H9 (cell line): ENCODE measurements at regions not wholly inside any gene's neighbourhood (a gene's known extent, or its start where the extent isn't known, plus 50 kb on each side); places are given as distances from the start of the nearest gene placed in this dataset.

Experiments
- DNase-seq: peaks from one replicate; pipeline ENCODE4 v3.0.0-alpha.2; 2017
- H2AFZ ChIP-seq: one replicate; pipeline ENCODE4 v1.6.1; 2013; ENCODE audit warnings: mild to moderate bottlenecking, low read length, control low read depth, moderate library complexity
- H2AK5ac ChIP-seq: 2 replicates; pipeline ENCODE4 v1.6.1; 2013; ENCODE audit warnings: low read length, control low read depth, mixed read lengths; ENCODE audit not compliant: insufficient read length
- H2BK120ac ChIP-seq: one replicate; pipeline ENCODE4 v1.6.1; 2013; ENCODE audit warnings: low read depth, mild to moderate bottlenecking, low read length, control low read depth, inconsistent platforms; ENCODE audit not compliant: poor library complexity, severe bottlenecking
- H2BK12ac ChIP-seq: 2 replicates; pipeline ENCODE4 v1.6.1; 2013; ENCODE audit warnings: low read length, control low read depth, mixed read lengths, low read depth; ENCODE audit not compliant: insufficient read length
- H2BK15ac ChIP-seq: 2 replicates; pipeline ENCODE4 v1.6.1; 2013; ENCODE audit warnings: low read depth, low read length, control low read depth
- H2BK20ac ChIP-seq: one replicate; pipeline ENCODE4 v1.6.1; 2013; ENCODE audit warnings: low read depth, mild to moderate bottlenecking, low read length, control low read depth, inconsistent platforms; ENCODE audit not compliant: poor library complexity, severe bottlenecking
- H2BK5ac ChIP-seq: 2 replicates; pipeline ENCODE4 v1.6.1; 2013; ENCODE audit warnings: low read length, control low read depth, mixed read lengths; ENCODE audit not compliant: insufficient read length
- H3K14ac ChIP-seq: 2 replicates; pipeline ENCODE4 v1.6.1; 2013; ENCODE audit warnings: low read length, control low read depth; ENCODE audit not compliant: insufficient read depth
- H3K18ac ChIP-seq: 2 replicates; pipeline ENCODE4 v1.6.1; 2013; ENCODE audit warnings: low read depth, mild to moderate bottlenecking, mixed read lengths, low read length, control low read depth; ENCODE audit not compliant: insufficient read length
- H3K23ac ChIP-seq: 2 replicates; pipeline ENCODE4 v1.6.1; 2013; ENCODE audit warnings: low read length, control low read depth, mixed read lengths, low read depth; ENCODE audit not compliant: insufficient read length
- H3K23me2 ChIP-seq: 2 replicates; pipeline ENCODE4 v1.6.1; 2013; ENCODE audit warnings: low read depth, mild to moderate bottlenecking, mixed read lengths, low read length, control low read depth; ENCODE audit not compliant: insufficient read length, poor library complexity, severe bottlenecking
- H3K27ac ChIP-seq: 2 replicates; pipeline ENCODE4 v1.5.1; 2013; ENCODE audit warnings: low read length, control low read depth, mixed read lengths, low read depth; ENCODE audit not compliant: insufficient read length
- H3K27me3 ChIP-seq: 2 replicates; pipeline ENCODE4 v1.6.1; 2013; ENCODE audit warnings: low read length, control low read depth, inconsistent platforms; ENCODE audit not compliant: insufficient read depth
- H3K4ac ChIP-seq: 2 replicates; pipeline ENCODE4 v1.6.1; 2013; ENCODE audit warnings: low read depth, mild to moderate bottlenecking, control low read depth, inconsistent platforms, low read length, moderate library complexity
- H3K4me1 ChIP-seq: 2 replicates; pipeline ENCODE4 v1.6.1; 2013; ENCODE audit warnings: low read length, control low read depth, inconsistent platforms; ENCODE audit not compliant: insufficient read depth
- H3K4me2 ChIP-seq: 2 replicates; pipeline ENCODE4 v1.6.1; 2013; ENCODE audit warnings: low read length, control low read depth, mixed read lengths; ENCODE audit not compliant: insufficient read length, insufficient read depth
- H3K56ac ChIP-seq: 2 replicates; pipeline ENCODE4 v1.6.1; 2013; ENCODE audit warnings: low read depth, mild to moderate bottlenecking, mixed read lengths, low read length, control low read depth; ENCODE audit not compliant: insufficient read length
- H3K79me1 ChIP-seq: 2 replicates; pipeline ENCODE4 v1.6.1; 2013; ENCODE audit warnings: low read depth, mild to moderate bottlenecking, moderate library complexity, low read length, control low read depth, inconsistent platforms; ENCODE audit not compliant: insufficient read depth, poor library complexity, severe bottlenecking
- H3K79me2 ChIP-seq: 2 replicates; pipeline ENCODE4 v1.6.1; 2013; ENCODE audit warnings: low read length, control low read depth, inconsistent platforms; ENCODE audit not compliant: insufficient read depth
- H3K9ac ChIP-seq: 2 replicates; pipeline ENCODE4 v1.6.1; 2013; ENCODE audit warnings: low read length, control low read depth, mixed read lengths; ENCODE audit not compliant: insufficient read length; ENCODE audit errors: extremely low read depth
- H3K9me3 ChIP-seq: one replicate; pipeline ENCODE4 v1.6.1; 2013; ENCODE audit warnings: low read depth, low read length, inconsistent platforms; ENCODE audit not compliant: control insufficient read depth
- H3T11ph ChIP-seq: one replicate; pipeline ENCODE4 v1.6.1; 2013; ENCODE audit warnings: mild to moderate bottlenecking, low read length, control low read depth, inconsistent platforms
- H4K20me1 ChIP-seq: one replicate; pipeline ENCODE4 v1.6.1; 2013; ENCODE audit not compliant: control insufficient read depth, insufficient read length, insufficient read depth
- H4K5ac ChIP-seq: 2 replicates; pipeline ENCODE4 v1.6.1; 2013; ENCODE audit warnings: low read depth, mild to moderate bottlenecking, mixed read lengths, low read length, control low read depth; ENCODE audit not compliant: insufficient read length
- H4K8ac ChIP-seq: replicated peaks from 2 replicates; pipeline ENCODE4 v1.6.1; 2013; ENCODE audit warnings: low read length, control low read depth, mixed read lengths, low read depth; ENCODE audit not compliant: insufficient read length
- H4K91ac ChIP-seq: 2 replicates; pipeline ENCODE4 v1.6.1; 2013; ENCODE audit warnings: low read depth, mild to moderate bottlenecking, moderate library complexity, mixed read lengths, low read length, control low read depth; ENCODE audit not compliant: insufficient read length
- H3K27ac Mint-ChIP-seq, 3 experiments: 2 replicates in 2 of 3; 3 replicates in 1 of 3; pipeline ENCODE4 v1.8.0; 2020 to 2021; ENCODE audit warnings: mixed read lengths in 3 of 3, mild to moderate bottlenecking in 1 of 3, moderate library complexity in 1 of 3
- H3K27me3 Mint-ChIP-seq: 2 replicates; pipeline ENCODE4 v1.8.0; 2021; ENCODE audit warnings: low read depth, mild to moderate bottlenecking, moderate library complexity, mixed read lengths
- H3K36me3 Mint-ChIP-seq, 3 experiments: 2 replicates in 2 of 3; 3 replicates in 1 of 3; pipeline ENCODE4 v1.8.0; 2020 to 2021; ENCODE audit warnings: low read depth in 3 of 3, mixed read lengths in 3 of 3; ENCODE audit not compliant: insufficient read depth in 1 of 3
- H3K4me1 Mint-ChIP-seq, 2 experiments: 2 replicates each; pipeline ENCODE4 v1.8.0; 2020; ENCODE audit warnings: mixed read lengths in 2 of 2
- H3K4me3 Mint-ChIP-seq, 2 experiments: 2 replicates in 1 of 2; 3 replicates in 1 of 2; pipeline ENCODE4 v1.8.0; 2020 to 2021; ENCODE audit warnings: mild to moderate bottlenecking in 2 of 2, mixed read lengths in 2 of 2, moderate library complexity in 1 of 2
- H3K9me3 Mint-ChIP-seq, 2 experiments: 2 replicates in 1 of 2; 3 replicates in 1 of 2; pipeline ENCODE4 v1.8.0; 2020; ENCODE audit warnings: mild to moderate bottlenecking in 2 of 2, mixed read lengths in 2 of 2, moderate library complexity in 1 of 2
- WGBS: extraction: QIAGEN DNeasy Blood & Tissue Kit; methylation state at CpG from one replicate; pipeline ENCODE4 v1.1.7; 2013; ENCODE audit warnings: missing lambda C conversion rate, low lambda C conversion rate, mixed read lengths; ENCODE audit not compliant: insufficient read length; ENCODE audit errors: extremely low coverage; 5-methylcytosine and 5-hydroxymethylcytosine counted together
- TF ChIP-seq, protein P1 (sequence below): fragments of 200-600 bp; sonication (generic); conservative IDR thresholded peaks from 3 replicates; pipeline ENCODE4 v1.8.0; 2021; ENCODE audit warnings: antibody characterized with exemption, mild to moderate bottlenecking

DNA sequence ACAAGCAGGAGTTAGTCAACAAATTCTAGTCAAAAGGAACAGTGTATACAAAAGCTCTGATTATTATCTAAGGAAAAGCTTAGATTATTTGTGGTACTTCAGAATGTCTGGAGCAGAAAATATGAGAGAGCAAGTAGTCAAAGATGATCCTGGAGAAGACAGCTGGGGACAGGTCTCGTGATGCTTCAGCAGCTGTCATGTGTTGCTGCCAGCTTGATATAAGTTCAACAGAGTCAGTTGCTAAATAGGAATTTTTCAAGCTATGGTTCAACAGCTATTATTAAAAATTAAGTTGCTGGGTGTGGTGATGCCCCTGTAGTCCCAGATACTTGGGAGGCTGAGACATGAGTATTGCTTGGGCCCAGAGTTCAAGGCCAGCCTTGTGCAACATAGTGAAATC, 240.0 kb upstream of the RHOBTB1 start:
- WGBS: no CpG with 5 or more reads among the region's 1 CpG

More for the DNA sequence above, 240.0 kb upstream of the RHOBTB1 start:
- H3K27ac ChIP-seq: no peak overlapping the region
- Mint-ChIP-seq H3K27ac (no peak overlapping the region), H3K4me1 (peaks cover 3 to 4% of the 10 kb centered on the region in 2 experiments; a peak in 3 of 4 replicates), H3K36me3 (no peaks in the 10 kb centered on the region; a peak in 1 of 7 replicates), H3K9me3 (no peaks in the 10 kb centered on the region; a peak in 1 of 5 replicates), H3K4me3 (no peak overlapping the region), H3K27me3 (no peaks in the 10 kb centered on the region)
- no peak overlapping the region for H2BK15ac ChIP-seq
- H2BK20ac ChIP-seq: no peak overlapping the region
- no peak overlapping the region for H4K5ac ChIP-seq
- no peak overlapping the region for H3T11ph ChIP-seq
- H3K9ac ChIP-seq: no peak overlapping the region
- no peak overlapping the region for H2AFZ ChIP-seq
- no peak overlapping the region for H2BK120ac ChIP-seq
- no peak overlapping the region for H3K4ac ChIP-seq
- TF ChIP-seq, protein P1, sequence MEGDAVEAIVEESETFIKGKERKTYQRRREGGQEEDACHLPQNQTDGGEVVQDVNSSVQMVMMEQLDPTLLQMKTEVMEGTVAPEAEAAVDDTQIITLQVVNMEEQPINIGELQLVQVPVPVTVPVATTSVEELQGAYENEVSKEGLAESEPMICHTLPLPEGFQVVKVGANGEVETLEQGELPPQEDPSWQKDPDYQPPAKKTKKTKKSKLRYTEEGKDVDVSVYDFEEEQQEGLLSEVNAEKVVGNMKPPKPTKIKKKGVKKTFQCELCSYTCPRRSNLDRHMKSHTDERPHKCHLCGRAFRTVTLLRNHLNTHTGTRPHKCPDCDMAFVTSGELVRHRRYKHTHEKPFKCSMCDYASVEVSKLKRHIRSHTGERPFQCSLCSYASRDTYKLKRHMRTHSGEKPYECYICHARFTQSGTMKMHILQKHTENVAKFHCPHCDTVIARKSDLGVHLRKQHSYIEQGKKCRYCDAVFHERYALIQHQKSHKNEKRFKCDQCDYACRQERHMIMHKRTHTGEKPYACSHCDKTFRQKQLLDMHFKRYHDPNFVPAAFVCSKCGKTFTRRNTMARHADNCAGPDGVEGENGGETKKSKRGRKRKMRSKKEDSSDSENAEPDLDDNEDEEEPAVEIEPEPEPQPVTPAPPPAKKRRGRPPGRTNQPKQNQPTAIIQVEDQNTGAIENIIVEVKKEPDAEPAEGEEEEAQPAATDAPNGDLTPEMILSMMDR: no peak
- no peak overlapping the region for H3K14ac ChIP-seq
- H3K9me3 ChIP-seq: no peaks in the 10 kb centered on the region
- no peaks in the 10 kb centered on the region for H3K4me1 ChIP-seq
- no peak overlapping the region for H3K18ac ChIP-seq
- DNase-seq: no peak
- no peak overlapping the region for H3K4me2 ChIP-seq
- no peak overlapping the region for H3K23ac ChIP-seq
- no peaks in the 10 kb centered on the region for H3K23me2 ChIP-seq
- no peak overlapping the region for H3K56ac ChIP-seq
- no peak overlapping the region for H2AK5ac ChIP-seq
- H3K27me3 ChIP-seq: no peaks in the 10 kb centered on the region
- no peaks in the 10 kb centered on the region for H3K79me1 ChIP-seq
- no peak overlapping the region for H2BK5ac ChIP-seq
- H4K20me1 ChIP-seq: no peaks in the 10 kb centered on the region
- H4K8ac ChIP-seq: no peak overlapping the region
- H3K79me2 ChIP-seq: no peaks in the 10 kb centered on the region
- H4K91ac ChIP-seq: no peak overlapping the region
- no peak overlapping the region for H2BK12ac ChIP-seq
